ENCODE measurements at regions not wholly inside any gene's neighbourhood (a gene's known extent, or its start where the extent isn't known, plus 50 kb on each side); places are given as distances from the start of the nearest gene placed in this dataset.

- Histone ChIP-seq H3K4me3 (no peak overlapping the region), H3K27ac (no peak overlapping the region), H3K9me3 (no peaks in the 10 kb centered on the region), H3K27me3 (no peaks in the 10 kb centered on the region), H3K36me3 (no peaks in the 10 kb centered on the region), H3K4me1 (no peaks in the 10 kb centered on the region)
- TF ChIP-seq CTCF (IDR thresholded peaks at IDR 0.05) = no peak
- WGBS, 2 donors = 45 to 50% methylated on average over 5 of the region's 5 CpGs
- no peak for FAIRE-seq
- intact Hi-C loops (cut with DNase I) = no loop called here
- DNase-seq = no peak
- no peak for ATAC-seq
These were observed 199.2 kb downstream of the LACC1 start for GRCh38 chr13:44078806-44079376.

DNA sequence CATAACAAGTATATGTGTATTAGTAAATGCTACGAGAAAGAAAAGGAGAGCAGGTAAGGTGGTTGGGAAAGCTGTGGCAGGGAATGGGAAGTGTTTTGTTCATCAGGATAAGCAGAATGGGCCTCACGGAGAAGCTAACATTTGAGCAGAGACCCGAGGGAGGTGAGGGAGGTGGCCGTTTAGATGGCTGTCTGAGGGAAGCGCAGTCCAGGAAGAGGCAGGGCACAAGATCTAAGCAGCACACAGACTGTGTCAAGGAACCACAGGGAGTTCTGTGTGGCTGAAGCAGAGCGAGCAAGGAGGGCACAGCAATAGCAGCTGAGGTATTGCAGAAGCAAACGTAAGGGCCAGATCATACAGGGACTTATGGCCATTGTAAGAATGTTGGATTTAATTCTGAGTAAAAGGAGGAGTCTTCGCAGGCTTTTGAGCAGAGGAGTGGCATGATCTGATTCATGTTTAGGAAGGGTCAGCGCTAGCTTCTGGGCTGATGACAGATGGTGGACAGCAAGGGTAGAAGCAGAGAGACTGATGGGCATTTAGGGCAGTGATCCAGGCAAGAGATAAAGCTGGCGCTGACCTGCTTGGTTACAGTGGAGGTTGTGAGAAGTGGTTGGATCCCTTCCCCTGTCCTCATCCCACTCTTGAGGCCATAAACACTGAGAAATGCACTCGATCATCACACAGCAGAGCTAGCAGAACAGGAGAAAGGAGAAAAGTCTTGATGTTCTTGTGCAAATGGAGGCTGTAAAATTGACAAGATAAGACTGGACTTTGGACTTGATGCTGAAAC, 199.9 kb downstream of the LACC1 start:
- no peak for ATAC-seq
- H3K27me3 ChIP-seq = no peaks in the 10 kb centered on the region
- intact Hi-C loops (cut with DNase I) = no loop called here
- H3K9me3 ChIP-seq = no peaks in the 10 kb centered on the region
- no peak for TF ChIP-seq CTCF (IDR thresholded peaks at IDR 0.05)
- H3K36me3 ChIP-seq = no peaks in the 10 kb centered on the region
- no peak for DNase-seq
- no peak for FAIRE-seq
- H3K4me3 ChIP-seq = no peak overlapping the region
- no peak overlapping the region for H3K27ac ChIP-seq
- 68 to 71% methylated on average over 11 of the region's 11 CpGs for WGBS, 2 donors
- no peaks in the 10 kb centered on the region for H3K4me1 ChIP-seq

- FAIRE-seq (no peak), ATAC-seq (no peak), DNase-seq (no peak)
- H3K9me3 ChIP-seq = no peaks in the 10 kb centered on the region
- intact Hi-C loops (cut with DNase I) = no loop called here
- H3K4me3 ChIP-seq = no peak overlapping the region
- H3K36me3 ChIP-seq = no peaks in the 10 kb centered on the region
- H3K27ac ChIP-seq = no peak overlapping the region
- TF ChIP-seq CTCF (IDR thresholded peaks at IDR 0.05) = no peak
- WGBS, 2 donors = 82 to 89% methylated on average over 3 of the region's 3 CpGs
- no peaks in the 10 kb centered on the region for H3K27me3 ChIP-seq
- H3K4me1 ChIP-seq = no peaks in the 10 kb centered on the region
These were observed 204.4 kb downstream of the LACC1 start for GRCh38 chr13:44084146-44084545.

DNA sequence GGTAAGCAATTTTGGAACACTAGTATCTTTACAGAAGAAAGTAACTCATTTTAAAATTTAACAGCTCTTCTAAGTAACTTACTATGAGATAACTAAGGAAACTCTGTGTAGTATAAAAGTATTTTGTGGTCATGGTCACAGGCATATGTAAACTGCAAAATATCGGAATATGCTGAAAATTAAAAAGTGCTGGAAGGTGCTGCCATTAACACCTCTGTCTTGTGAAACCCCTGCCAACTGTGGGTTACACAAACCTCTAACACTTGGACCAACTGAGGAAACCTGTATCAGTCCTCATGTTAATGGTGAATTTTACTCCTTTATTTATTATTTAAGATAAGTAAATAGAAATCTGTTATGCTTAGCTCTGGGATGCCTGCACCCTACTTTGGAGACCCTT, 206.7 kb downstream of the LACC1 start:
- no peaks in the 10 kb centered on the region for H3K4me1 ChIP-seq
- no peaks in the 10 kb centered on the region for H3K36me3 ChIP-seq
- H3K27me3 ChIP-seq = no peaks in the 10 kb centered on the region
- 74 to 84% methylated on average over 1 of the region's 1 CpG for WGBS, 2 donors
- ATAC-seq (no peak), DNase-seq (no peak), FAIRE-seq (no peak)
- H3K27ac ChIP-seq = no peak overlapping the region
- H3K4me3 ChIP-seq = no peak overlapping the region
- no peak for TF ChIP-seq CTCF (IDR thresholded peaks at IDR 0.05)
- no peaks in the 10 kb centered on the region for H3K9me3 ChIP-seq
- intact Hi-C loops (cut with DNase I) = no loop called here

- ATAC-seq = no peak
- Histone ChIP-seq H3K9me3 (no peaks in the 10 kb centered on the region), H3K4me1 (no peaks in the 10 kb centered on the region), H3K27ac (no peak overlapping the region), H3K36me3 (no peaks in the 10 kb centered on the region), H3K27me3 (no peaks in the 10 kb centered on the region), H3K4me3 (no peak overlapping the region)
- TF ChIP-seq CTCF (IDR thresholded peaks at IDR 0.05) = no peak
- no peak for DNase-seq
- 50 to 79% methylated on average over 3 to 4 of the region's 4 CpGs for WGBS, 2 donors
- intact Hi-C loops (cut with DNase I) = no loop called here
- FAIRE-seq = no peak
These were observed 208.7 kb downstream of the LACC1 start for GRCh38 chr13:44088411-44088810.
